ENCODE measurements at regions not wholly inside any gene's neighbourhood (a gene's known extent, or its start where the extent isn't known, plus 50 kb on each side); places are given as distances from the start of the nearest gene placed in this dataset.

GRCh38 chr9:82675102-82675501, 387.8 kb downstream of the RASEF start:
- TF ChIP-seq, protein P1, sequence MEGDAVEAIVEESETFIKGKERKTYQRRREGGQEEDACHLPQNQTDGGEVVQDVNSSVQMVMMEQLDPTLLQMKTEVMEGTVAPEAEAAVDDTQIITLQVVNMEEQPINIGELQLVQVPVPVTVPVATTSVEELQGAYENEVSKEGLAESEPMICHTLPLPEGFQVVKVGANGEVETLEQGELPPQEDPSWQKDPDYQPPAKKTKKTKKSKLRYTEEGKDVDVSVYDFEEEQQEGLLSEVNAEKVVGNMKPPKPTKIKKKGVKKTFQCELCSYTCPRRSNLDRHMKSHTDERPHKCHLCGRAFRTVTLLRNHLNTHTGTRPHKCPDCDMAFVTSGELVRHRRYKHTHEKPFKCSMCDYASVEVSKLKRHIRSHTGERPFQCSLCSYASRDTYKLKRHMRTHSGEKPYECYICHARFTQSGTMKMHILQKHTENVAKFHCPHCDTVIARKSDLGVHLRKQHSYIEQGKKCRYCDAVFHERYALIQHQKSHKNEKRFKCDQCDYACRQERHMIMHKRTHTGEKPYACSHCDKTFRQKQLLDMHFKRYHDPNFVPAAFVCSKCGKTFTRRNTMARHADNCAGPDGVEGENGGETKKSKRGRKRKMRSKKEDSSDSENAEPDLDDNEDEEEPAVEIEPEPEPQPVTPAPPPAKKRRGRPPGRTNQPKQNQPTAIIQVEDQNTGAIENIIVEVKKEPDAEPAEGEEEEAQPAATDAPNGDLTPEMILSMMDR (IDR thresholded peaks at IDR 0.05; ENCODE audit: low read depth, low read length, poor library complexity, severe bottlenecking), result no peak
- no peak for TF ChIP-seq EZH2phosphoT487 (IDR thresholded peaks at IDR 0.05; ENCODE audit: borderline replicate concordance, low read length)

Data from DOHH2 (cell line).